ENCODE measurements at regions not wholly inside any gene's neighbourhood (a gene's known extent, or its start where the extent isn't known, plus 50 kb on each side); places are given as distances from the start of the nearest gene placed in this dataset.
"Not testable (repeated sequence)": the region's sequence is repeated elsewhere in the genome, so short reads cannot be mapped to it uniquely, and the experiment has no call there.

GRCh38 chr12:84035766-84036165 is 876.8 kb downstream of the SLC6A15 start:
- Mint-ChIP-seq H3K27ac (no peak overlapping the region), H3K36me3 (peaks cover 4% of the 10 kb centered on the region), H3K4me1 (ENCODE audit: unreplicated experiment) (peaks cover 10% of the 10 kb centered on the region), H3K4me3 (no peak overlapping the region), H3K9me3 (peaks cover 10% of the 10 kb centered on the region), H3K27me3 (no peaks in the 10 kb centered on the region)
- no peak for TF ChIP-seq CTCF (conservative IDR thresholded peaks at IDR 0.05)
- no peak for DNase-seq (ENCODE audit: extremely low spot score, unreplicated experiment)

- Mint-ChIP-seq H3K27ac (no peak overlapping the region), H3K27me3 (no peaks in the 10 kb centered on the region)
Observed at GRCh38 chr12:84034871-84035270, 877.7 kb downstream of the SLC6A15 start.

GRCh38 chr12:84033162-84033561 is 879.4 kb downstream of the SLC6A15 start:
- H3K4me1 Mint-ChIP-seq (ENCODE audit: unreplicated experiment), result peaks cover 5% of the 10 kb centered on the region
- H3K4me3 Mint-ChIP-seq, result no peak overlapping the region
- TF ChIP-seq CTCF (conservative IDR thresholded peaks at IDR 0.05), result no peak
- H3K9me3 Mint-ChIP-seq, result peaks cover 4% of the 10 kb centered on the region
- no peaks in the 10 kb centered on the region for H3K27me3 Mint-ChIP-seq
- no peaks in the 10 kb centered on the region for H3K36me3 Mint-ChIP-seq
- no peak for DNase-seq (ENCODE audit: extremely low spot score, unreplicated experiment)
- H3K27ac Mint-ChIP-seq, result no peak overlapping the region

More at GRCh38 chr12:84034871-84035270, 877.7 kb downstream of the SLC6A15 start:
- Mint-ChIP-seq H3K9me3 (peaks cover 10% of the 10 kb centered on the region), H3K4me3 (no peak overlapping the region), H3K36me3 (peaks cover 4% of the 10 kb centered on the region), H3K4me1 (ENCODE audit: unreplicated experiment) (peaks cover 10% of the 10 kb centered on the region)
- TF ChIP-seq CTCF (conservative IDR thresholded peaks at IDR 0.05), result no peak
- no peak for DNase-seq (ENCODE audit: extremely low spot score, unreplicated experiment)

- H3K4me1 Mint-ChIP-seq (ENCODE audit: unreplicated experiment); H3K27ac Mint-ChIP-seq; DNase-seq (ENCODE audit: extremely low spot score, unreplicated experiment); H3K4me3 Mint-ChIP-seq; H3K36me3 Mint-ChIP-seq; H3K27me3 Mint-ChIP-seq; H3K9me3 Mint-ChIP-seq: not testable (repeated sequence)
Observed at GRCh38 chr12:84018556-84019179, 893.9 kb downstream of the SLC6A15 start.

- Mint-ChIP-seq H3K4me3 (no peak overlapping the region), H3K36me3 (no peaks in the 10 kb centered on the region), H3K27me3 (no peaks in the 10 kb centered on the region), H3K4me1 (ENCODE audit: unreplicated experiment) (no peaks in the 10 kb centered on the region), H3K9me3 (peaks cover 7% of the 10 kb centered on the region), H3K27ac (no peak overlapping the region)
- no peak for DNase-seq (ENCODE audit: extremely low spot score, unreplicated experiment)
- TF ChIP-seq CTCF (conservative IDR thresholded peaks at IDR 0.05), result no peak
Observed at GRCh38 chr12:84016956-84017355, 895.6 kb downstream of the SLC6A15 start.

GRCh38 chr12:83997423-83997822 is 915.2 kb downstream of the SLC6A15 start:
- H3K4me3 Mint-ChIP-seq, result no peak overlapping the region
- no peaks in the 10 kb centered on the region for H3K9me3 Mint-ChIP-seq

More at GRCh38 chr12:83997423-83997822, 915.2 kb downstream of the SLC6A15 start:
- Mint-ChIP-seq H3K27me3 (no peaks in the 10 kb centered on the region), H3K36me3 (no peaks in the 10 kb centered on the region), H3K4me1 (ENCODE audit: unreplicated experiment) (no peaks in the 10 kb centered on the region), H3K27ac (no peak overlapping the region)
- no peak for TF ChIP-seq CTCF (conservative IDR thresholded peaks at IDR 0.05)
- DNase-seq (ENCODE audit: extremely low spot score, unreplicated experiment), result no peak

All from type B pancreatic cell (in vitro differentiated cells).